ENCODE measurements at regions not wholly inside any gene's neighbourhood (a gene's known extent, or its start where the extent isn't known, plus 50 kb on each side); places are given as distances from the start of the nearest gene placed in this dataset.

DNA sequence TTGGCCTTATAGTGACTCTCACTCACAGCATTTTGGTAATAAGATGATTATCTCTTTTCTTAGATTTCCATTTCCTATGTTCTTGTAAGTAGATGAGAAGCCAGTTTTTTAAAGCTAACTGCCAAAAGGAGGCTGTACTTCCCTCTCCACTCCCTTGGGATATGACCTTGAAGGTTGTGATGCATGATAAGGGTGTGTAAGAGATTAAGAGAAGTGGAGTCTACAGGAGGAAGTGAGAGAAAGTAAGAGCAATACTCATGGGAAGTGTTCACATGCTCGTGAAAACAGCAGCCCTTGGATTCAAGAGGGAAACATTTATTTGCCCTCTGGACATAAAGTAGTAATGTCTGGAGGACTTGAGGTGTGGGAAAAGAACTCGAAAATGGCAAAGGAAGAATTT is 171.5 kb downstream of the EVA1A start:
- no peak for DNase-seq (ENCODE audit: low read depth in 1 of 2, low spot score in 1 of 2)
- WGBS (ENCODE audit: missing lambda C conversion rate): 34% methylated on average over 2 of the region's 2 CpGs
- Histone ChIP-seq H3K4me3 (no peak overlapping the region), H3K4me1 (no peaks in the 10 kb centered on the region), H3K27ac (no peak overlapping the region), H3K9me3 (0 out of 3 replicates have a peak, but pooled peaks cover 4% of the 10 kb centered on the region), H3K4me2 (no peak overlapping the region)
- ATAC-seq: no peak
- ChIA-PET POLR2A (no interaction called here), CTCF (no interaction called here)
- FAIRE-seq: no peak
- TF ChIP-seq PHF8 (IDR thresholded peaks at IDR 0.05; ENCODE audit: borderline replicate concordance, low read depth): no peak
- TF ChIP-seq MAZ (IDR thresholded peaks at IDR 0.05; ENCODE audit: borderline replicate concordance, low read depth, low read length): no peak
- no peak for TF ChIP-seq PBX3 (IDR thresholded peaks at IDR 0.05)
- TF ChIP-seq CEBPB (IDR thresholded peaks at IDR 0.05): no peak
- TF ChIP-seq, protein P1, sequence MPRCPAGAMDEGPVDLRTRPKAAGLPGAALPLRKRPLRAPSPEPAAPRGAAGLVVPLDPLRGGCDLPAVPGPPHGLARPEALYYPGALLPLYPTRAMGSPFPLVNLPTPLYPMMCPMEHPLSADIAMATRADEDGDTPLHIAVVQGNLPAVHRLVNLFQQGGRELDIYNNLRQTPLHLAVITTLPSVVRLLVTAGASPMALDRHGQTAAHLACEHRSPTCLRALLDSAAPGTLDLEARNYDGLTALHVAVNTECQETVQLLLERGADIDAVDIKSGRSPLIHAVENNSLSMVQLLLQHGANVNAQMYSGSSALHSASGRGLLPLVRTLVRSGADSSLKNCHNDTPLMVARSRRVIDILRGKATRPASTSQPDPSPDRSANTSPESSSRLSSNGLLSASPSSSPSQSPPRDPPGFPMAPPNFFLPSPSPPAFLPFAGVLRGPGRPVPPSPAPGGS (IDR thresholded peaks at IDR 0.05): no peak
- no peak for TF ChIP-seq USF2 (IDR thresholded peaks at IDR 0.05)
- TF ChIP-seq RNF2 (IDR thresholded peaks at IDR 0.05; ENCODE audit: borderline replicate concordance, low read depth): no peak
- no peak for TF ChIP-seq HEYL (CRISPR knock-in tag; IDR thresholded peaks at IDR 0.05)
- no peak for TF ChIP-seq CBX8 (IDR thresholded peaks at IDR 0.05)
- TF ChIP-seq JUN (IDR thresholded peaks at IDR 0.05): no peak
- TF ChIP-seq REST (IDR thresholded peaks at IDR 0.05): no peak

- H3K4me1 ChIP-seq: no peaks in the 10 kb centered on the region
- ChIA-PET POLR2A (no interaction called here), CTCF (no interaction called here)
- DNase-seq (ENCODE audit: low read depth in 1 of 2, low spot score in 1 of 2): no peak
- no peak overlapping the region for H3K4me2 ChIP-seq
- no peak overlapping the region for H3K27ac ChIP-seq
- WGBS (ENCODE audit: missing lambda C conversion rate): 46% methylated on average over 9 of the region's 10 CpGs
- no peak for ATAC-seq
- 0 out of 3 replicates have a peak, but pooled peaks cover 4% of the 10 kb centered on the region for H3K9me3 ChIP-seq
- no peak overlapping the region for H3K4me3 ChIP-seq
- no peak for FAIRE-seq
- TF ChIP-seq PBX3 (IDR thresholded peaks at IDR 0.05): no peak
- TF ChIP-seq BHLHE40 (IDR thresholded peaks at IDR 0.05; ENCODE audit: low read depth, low read length): no peak
- no peak for TF ChIP-seq HOXB5 (CRISPR knock-in tag; IDR thresholded peaks at IDR 0.05)
- TF ChIP-seq ESRRA (IDR thresholded peaks at IDR 0.05; ENCODE audit: borderline replicate concordance, low read length): no peak
Measured at GRCh38 chr2:75381032-75381431, 179.7 kb downstream of the EVA1A start.
